Calu3 (cell line): ENCODE measurements at regions not wholly inside any gene's neighbourhood (a gene's known extent, or its start where the extent isn't known, plus 50 kb on each side); places are given as distances from the start of the nearest gene placed in this dataset.

ENCODE experiments used
- BruUV-seq: library from RNA; stranded (reverse); fragments of 400-500 nt; replicated peaks from 2 replicates; lab custom pipeline; 2021; lab: Mats Ljungman, UMichigan
- CTCF ChIA-PET: fragments of 300-600 bp; sonication (Branson Sonifier 250); formaldehyde crosslinking; loops from one replicate; lab custom pipeline; 2022; ENCODE audit warnings: antibody characterized with exemption; lab: Charles Lee
- DNase-seq: peaks from one replicate; pipeline ENCODE4 v3.0.0; 2022
- H3K27ac Mint-ChIP-seq: one replicate; pipeline ENCODE4 v1.8.0; 2022; ENCODE audit warnings: mixed read lengths; ENCODE audit not compliant: unreplicated experiment
- H3K27me3 Mint-ChIP-seq: one replicate; pipeline ENCODE4 v1.8.0; 2022; ENCODE audit warnings: mixed read lengths; ENCODE audit not compliant: unreplicated experiment
- H3K36me3 Mint-ChIP-seq: one replicate; pipeline ENCODE4 v1.8.0; 2022; ENCODE audit warnings: mild to moderate bottlenecking, moderate library complexity, mixed read lengths; ENCODE audit not compliant: insufficient read depth, unreplicated experiment
- H3K4me1 Mint-ChIP-seq: one replicate; pipeline ENCODE4 v1.8.0; 2022; ENCODE audit warnings: mild to moderate bottlenecking, low read depth, mixed read lengths; ENCODE audit not compliant: unreplicated experiment
- H3K4me3 Mint-ChIP-seq: one replicate; pipeline ENCODE4 v1.8.0; 2022; ENCODE audit warnings: mild to moderate bottlenecking, low read depth, moderate library complexity, mixed read lengths; ENCODE audit not compliant: unreplicated experiment
- H3K9me3 Mint-ChIP-seq: one replicate; pipeline ENCODE4 v1.8.0; 2022; ENCODE audit warnings: low read depth, mixed read lengths; ENCODE audit not compliant: unreplicated experiment
- intact Hi-C: fragments of 100-400 bp; cut with micrococcal nuclease; formaldehyde crosslinking; loops from one replicate; pipeline ENCODE4 v1.10.0; 2022; ENCODE audit not compliant: unreplicated experiment
- TF ChIP-seq, protein P1 (sequence below): fragments of 200-600 bp; IDR thresholded peaks from one replicate; pipeline ENCODE4 v1.8.0; 2022; ENCODE audit warnings: antibody characterized with exemption; ENCODE audit not compliant: unreplicated experiment

GRCh38 chr1:194950584-194950983 lies 1657.7 kb downstream of the KCNT2 start:
- peak overlapping the region; percentile 73 for H3K27ac Mint-ChIP-seq
- peaks cover 32% of the 10 kb centered on the region for H3K4me1 Mint-ChIP-seq
- H3K36me3 Mint-ChIP-seq, result no peaks in the 10 kb centered on the region
- H3K4me3 Mint-ChIP-seq, result no peak overlapping the region
- intact Hi-C loops, result no loop called here
- DNase-seq, result no peak
- H3K9me3 Mint-ChIP-seq, result peaks cover 2% of the 10 kb centered on the region
- TF ChIP-seq, protein P1, sequence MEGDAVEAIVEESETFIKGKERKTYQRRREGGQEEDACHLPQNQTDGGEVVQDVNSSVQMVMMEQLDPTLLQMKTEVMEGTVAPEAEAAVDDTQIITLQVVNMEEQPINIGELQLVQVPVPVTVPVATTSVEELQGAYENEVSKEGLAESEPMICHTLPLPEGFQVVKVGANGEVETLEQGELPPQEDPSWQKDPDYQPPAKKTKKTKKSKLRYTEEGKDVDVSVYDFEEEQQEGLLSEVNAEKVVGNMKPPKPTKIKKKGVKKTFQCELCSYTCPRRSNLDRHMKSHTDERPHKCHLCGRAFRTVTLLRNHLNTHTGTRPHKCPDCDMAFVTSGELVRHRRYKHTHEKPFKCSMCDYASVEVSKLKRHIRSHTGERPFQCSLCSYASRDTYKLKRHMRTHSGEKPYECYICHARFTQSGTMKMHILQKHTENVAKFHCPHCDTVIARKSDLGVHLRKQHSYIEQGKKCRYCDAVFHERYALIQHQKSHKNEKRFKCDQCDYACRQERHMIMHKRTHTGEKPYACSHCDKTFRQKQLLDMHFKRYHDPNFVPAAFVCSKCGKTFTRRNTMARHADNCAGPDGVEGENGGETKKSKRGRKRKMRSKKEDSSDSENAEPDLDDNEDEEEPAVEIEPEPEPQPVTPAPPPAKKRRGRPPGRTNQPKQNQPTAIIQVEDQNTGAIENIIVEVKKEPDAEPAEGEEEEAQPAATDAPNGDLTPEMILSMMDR, result no peak
- CTCF ChIA-PET, result no interaction called here
- no peaks in the 10 kb centered on the region for H3K27me3 Mint-ChIP-seq
- BruUV-seq, result no TSS peak

- no peaks in the 10 kb centered on the region for H3K9me3 Mint-ChIP-seq
- no peak overlapping the region for H3K27ac Mint-ChIP-seq
- no TSS peak for BruUV-seq
- intact Hi-C loops, result loop anchor here (10.0 kb wide), 1 partner anchor 226 kb away; no protein-coding TSS in a partner anchor
- no peaks in the 10 kb centered on the region for H3K36me3 Mint-ChIP-seq
- DNase-seq, result no peak
- CTCF ChIA-PET, result no interaction called here
- TF ChIP-seq, protein P1, result no peak
- no peaks in the 10 kb centered on the region for H3K27me3 Mint-ChIP-seq
- H3K4me3 Mint-ChIP-seq, result no peak overlapping the region
- H3K4me1 Mint-ChIP-seq, result peaks cover 9% of the 10 kb centered on the region
Measured at GRCh38 chr1:194940336-194941030, 1667.8 kb downstream of the KCNT2 start.

GRCh38 chr1:194935864-194936263 lies 1672.4 kb downstream of the KCNT2 start:
- CTCF ChIA-PET, result no interaction called here
- TF ChIP-seq, protein P1, result no peak

DNA sequence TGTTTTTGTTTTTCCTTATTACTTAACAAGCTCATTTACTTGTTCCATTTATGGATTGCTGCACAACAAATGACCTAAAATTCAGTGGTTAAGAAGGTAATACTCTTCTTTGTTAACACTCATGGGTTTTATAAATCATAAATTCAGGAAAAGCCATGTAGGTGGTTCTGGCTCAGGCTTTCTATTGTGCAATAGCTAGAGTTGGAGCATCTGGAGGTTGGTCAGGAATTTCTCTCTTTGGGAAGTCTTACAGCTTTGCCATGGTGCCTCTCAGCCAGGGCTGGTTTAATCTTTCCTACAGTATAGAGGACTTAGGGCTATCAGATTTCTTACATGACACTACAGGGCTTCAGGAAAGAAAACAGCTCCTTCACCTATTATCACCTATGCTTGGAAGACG lies 1677.1 kb downstream of the KCNT2 start:
- H3K27me3 Mint-ChIP-seq, result no peaks in the 10 kb centered on the region
- no peak overlapping the region for H3K27ac Mint-ChIP-seq
- H3K36me3 Mint-ChIP-seq, result no peaks in the 10 kb centered on the region
- intact Hi-C loops, result no loop called here
- DNase-seq, result no peak
- H3K9me3 Mint-ChIP-seq, result peaks cover 3% of the 10 kb centered on the region
- TF ChIP-seq, protein P1, result no peak
- CTCF ChIA-PET, result no interaction called here
- no peaks in the 10 kb centered on the region for H3K4me1 Mint-ChIP-seq
- BruUV-seq, result no TSS peak
- H3K4me3 Mint-ChIP-seq, result no peak overlapping the region

More at GRCh38 chr1:194935864-194936263, 1672.4 kb downstream of the KCNT2 start:
- no TSS peak for BruUV-seq
- intact Hi-C loops, result no loop called here
- no peak for DNase-seq
- H3K27me3 Mint-ChIP-seq, result no peaks in the 10 kb centered on the region
- no peak overlapping the region for H3K4me3 Mint-ChIP-seq
- H3K9me3 Mint-ChIP-seq, result peaks cover 3% of the 10 kb centered on the region
- peaks cover 9% of the 10 kb centered on the region for H3K4me1 Mint-ChIP-seq
- H3K36me3 Mint-ChIP-seq, result no peaks in the 10 kb centered on the region
- no peak overlapping the region for H3K27ac Mint-ChIP-seq
